ENCODE measurements at regions not wholly inside any gene's neighbourhood (a gene's known extent, or its start where the extent isn't known, plus 50 kb on each side); places are given as distances from the start of the nearest gene placed in this dataset.

DNA sequence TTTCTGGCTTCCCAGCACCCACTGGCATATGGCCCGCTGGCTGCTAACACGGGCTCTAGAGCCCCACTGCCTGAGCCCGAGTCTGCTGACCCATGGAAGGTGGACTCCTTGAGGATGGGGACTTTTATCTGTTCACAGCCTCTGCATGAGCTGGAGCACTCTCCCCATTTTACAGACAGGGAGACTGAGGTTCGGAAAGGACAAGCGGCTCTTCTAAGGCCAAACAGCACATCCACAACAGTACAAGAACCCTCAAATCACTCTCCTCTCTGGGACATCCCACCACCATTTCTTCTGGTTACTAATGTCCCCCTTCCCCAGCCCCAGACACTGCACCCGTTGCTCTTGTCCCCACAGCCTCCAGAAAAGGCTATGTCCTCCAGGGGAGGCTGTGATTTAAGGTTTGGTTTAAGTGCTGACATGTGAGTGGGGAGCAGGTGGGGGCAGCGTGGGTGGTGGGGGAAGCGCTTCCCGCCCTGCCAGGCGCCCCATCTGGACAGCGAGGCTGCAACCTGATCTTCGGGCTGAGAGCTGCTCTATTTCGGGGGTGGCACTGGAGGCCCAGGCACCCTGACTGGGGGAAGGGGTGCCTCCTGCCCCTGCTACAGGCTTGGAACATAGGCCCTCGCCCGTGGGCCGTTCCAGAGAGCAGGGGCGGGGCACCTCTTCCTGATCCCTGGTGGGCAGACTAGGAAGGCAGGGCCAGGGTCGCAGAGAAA lies 104.8 kb upstream of the WNT4 start:
- TF ChIP-seq FOXM1 (IDR thresholded peaks at IDR 0.05; ENCODE audit: borderline replicate concordance) = no peak
- no peak for TF ChIP-seq SUZ12 (IDR thresholded peaks at IDR 0.05)
- TF ChIP-seq FOXA1 (IDR thresholded peaks at IDR 0.05) = no peak
- no peak for TF ChIP-seq L3MBTL2 (conservative IDR thresholded peaks at IDR 0.05)
- TF ChIP-seq ZNF384 (IDR thresholded peaks at IDR 0.05) = no peak
- TF ChIP-seq TARDBP (IDR thresholded peaks at IDR 0.05) = no peak
- TF ChIP-seq NFRKB (IDR thresholded peaks at IDR 0.05) = no peak
- no peak for TF ChIP-seq LEF1 (IDR thresholded peaks at IDR 0.05; ENCODE audit: borderline replicate concordance)
- TF ChIP-seq BHLHE40 (IDR thresholded peaks at IDR 0.05; ENCODE audit: borderline replicate concordance) = no peak
- TF ChIP-seq, protein P1, sequence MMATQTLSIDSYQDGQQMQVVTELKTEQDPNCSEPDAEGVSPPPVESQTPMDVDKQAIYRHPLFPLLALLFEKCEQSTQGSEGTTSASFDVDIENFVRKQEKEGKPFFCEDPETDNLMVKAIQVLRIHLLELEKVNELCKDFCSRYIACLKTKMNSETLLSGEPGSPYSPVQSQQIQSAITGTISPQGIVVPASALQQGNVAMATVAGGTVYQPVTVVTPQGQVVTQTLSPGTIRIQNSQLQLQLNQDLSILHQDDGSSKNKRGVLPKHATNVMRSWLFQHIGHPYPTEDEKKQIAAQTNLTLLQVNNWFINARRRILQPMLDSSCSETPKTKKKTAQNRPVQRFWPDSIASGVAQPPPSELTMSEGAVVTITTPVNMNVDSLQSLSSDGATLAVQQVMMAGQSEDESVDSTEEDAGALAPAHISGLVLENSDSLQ (IDR thresholded peaks at IDR 0.05) = no peak
- TF ChIP-seq SP1 (IDR thresholded peaks at IDR 0.05) = no peak
- TF ChIP-seq CTBP1 (IDR thresholded peaks at IDR 0.05; ENCODE audit: borderline replicate concordance) = no peak
- no peak for TF ChIP-seq ELF4 (IDR thresholded peaks at IDR 0.05)
- TF ChIP-seq FOXK2 (IDR thresholded peaks at IDR 0.05) = no peak
